Fibroblast of lung (primary cell): ENCODE measurements at regions not wholly inside any gene's neighbourhood (a gene's known extent, or its start where the extent isn't known, plus 50 kb on each side); places are given as distances from the start of the nearest gene placed in this dataset.

ENCODE experiments used
- CTCF ChIP-seq, 2 donors: IDR thresholded peaks in 1 of 2; conservative IDR thresholded peaks in 1 of 2; 1 replicate in 1 of 2; 2 replicates in 1 of 2; pipeline ENCODE4 v1.5.1; 2011 to 2012; ENCODE audit warnings: low read length in 2 of 2, control low read depth in 1 of 2, inconsistent platforms in 1 of 2, low read depth in 1 of 2, mild to moderate bottlenecking in 1 of 2
- EZH2 ChIP-seq: IDR thresholded peaks from 2 replicates; pipeline ENCODE4 v1.5.1; 2012; ENCODE audit warnings: low read length, control low read depth, mild to moderate bottlenecking; ENCODE audit errors: missing control alignments

- TF ChIP-seq CTCF (conservative IDR thresholded peaks at IDR 0.05 in 1 of 2, IDR thresholded peaks at IDR 0.05 in 1 of 2; ENCODE audit: low read depth in 1 of 2, low read length in 2 of 2) (no peak), EZH2 (no peak)
Measured at GRCh38 chr3:103904991-103905390, 1461.7 kb upstream of the ALCAM start.
